GM23338 (cell line): ENCODE measurements at regions not wholly inside any gene's neighbourhood (a gene's known extent, or its start where the extent isn't known, plus 50 kb on each side); places are given as distances from the start of the nearest gene placed in this dataset.

Experiments used
- CTCF ChIP-seq, 2 experiments: fragments of 200-600 bp in 1 of 2; sonication (generic) in 1 of 2; conservative IDR thresholded peaks; 2 replicates each; pipeline versions ENCODE4 v1.5.1 to v1.6.1; 2016 to 2017; ENCODE audit warnings: antibody characterized with exemption in 2 of 2, low read depth in 2 of 2, mild to moderate bottlenecking in 2 of 2, moderate library complexity in 1 of 2
- EZH2 ChIP-seq: fragments of 200-600 bp; sonication (generic); IDR thresholded peaks from one replicate; pipeline ENCODE4 v1.8.0; 2017; ENCODE audit warnings: antibody characterized with exemption, mild to moderate bottlenecking, low read depth; ENCODE audit not compliant: unreplicated experiment
- JUNB ChIP-seq: IDR thresholded peaks from one replicate; pipeline ENCODE4 v1.6.1; 2016; ENCODE audit warnings: antibody characterized with exemption; ENCODE audit not compliant: unreplicated experiment
- REST ChIP-seq: IDR thresholded peaks from one replicate; pipeline ENCODE4 v1.6.1; 2018; ENCODE audit warnings: antibody characterized with exemption; ENCODE audit not compliant: unreplicated experiment

- TF ChIP-seq CTCF (conservative IDR thresholded peaks at IDR 0.05; ENCODE audit: low read depth in 2 of 2) (no peak), REST (no peak), JUNB (no peak), EZH2 (no peak)
These were observed 336.7 kb upstream of the NPVF start for GRCh38 chr7:25565002-25565401.
